Left lobe of liver (tissue), 2 donors: ENCODE measurements at regions not wholly inside any gene's neighbourhood (a gene's known extent, or its start where the extent isn't known, plus 50 kb on each side); places are given as distances from the start of the nearest gene placed in this dataset.
A peak's percentile ranks its signal among the peaks of the same experiment; 100 is the strongest.
"Not testable (repeated sequence)": the region's sequence is repeated elsewhere in the genome, so short reads cannot be mapped to it uniquely, and the experiment has no call there.

ENCODE experiments used
- ATAC-seq: fragments of 200-7000 bp; cut with Tn5 transposase; one replicate; pipeline ENCODE4 v1.9.1; 2020; ENCODE audit warnings: mild to moderate bottlenecking, moderate library complexity
- DNase-seq: peaks from one replicate; pipeline ENCODE4 v3.0.0-alpha.2; 2020; ENCODE audit warnings: low spot score
- donor health status: DM: no; HTN: no; CAD: no; lungs with moderate emphysema.
- donor health status: DM: no; HTN: yes; CAD: no.

DNA sequence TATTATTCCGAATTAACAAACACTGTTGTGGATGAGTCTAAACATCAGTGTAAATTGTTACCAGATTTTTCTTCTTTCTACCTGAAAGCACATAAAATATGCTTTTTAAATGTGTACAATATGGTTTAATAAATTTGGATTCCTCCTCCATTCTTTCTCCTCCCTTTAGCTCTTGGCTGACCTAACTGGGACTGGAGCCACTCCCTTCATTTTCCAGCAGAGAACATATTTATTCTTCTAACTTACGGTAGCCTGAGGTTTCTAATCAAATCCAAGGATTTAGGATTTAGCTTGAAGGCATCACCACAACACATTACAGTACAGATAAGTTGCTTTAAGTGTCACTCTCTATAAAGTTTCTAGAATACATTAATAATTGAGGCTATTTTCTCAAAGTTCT, 88.2 kb upstream of the SEMA3C start:
- no peak for ATAC-seq
- DNase-seq, result no peak

GRCh38 chr7:81005254-81005653, 86.4 kb upstream of the SEMA3C start:
- no peak for ATAC-seq
- DNase-seq, result no peak

GRCh38 chr7:81004098-81004497, 85.2 kb upstream of the SEMA3C start:
- DNase-seq (no peak), ATAC-seq (no peak)

DNA sequence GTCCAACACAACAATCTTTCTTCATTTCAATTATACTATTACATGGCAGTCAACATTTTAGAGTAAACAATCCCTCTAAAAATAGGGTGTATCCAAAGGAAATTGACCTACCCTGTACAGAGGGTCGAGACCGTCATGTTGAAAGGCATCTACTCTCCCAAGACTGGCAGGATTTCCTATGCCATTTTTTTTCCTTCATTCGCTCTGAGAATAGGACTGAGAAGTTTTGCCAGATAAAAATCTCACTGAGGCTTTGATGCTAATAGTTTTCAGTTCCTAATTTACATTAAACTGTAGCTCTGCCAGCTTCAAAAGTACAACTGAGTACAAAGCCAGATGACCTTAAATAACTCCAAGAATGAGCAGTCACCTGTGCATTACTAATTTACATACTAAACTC, 84.5 kb upstream of the SEMA3C start:
- DNase-seq, result no peak
- ATAC-seq, result no peak

DNA sequence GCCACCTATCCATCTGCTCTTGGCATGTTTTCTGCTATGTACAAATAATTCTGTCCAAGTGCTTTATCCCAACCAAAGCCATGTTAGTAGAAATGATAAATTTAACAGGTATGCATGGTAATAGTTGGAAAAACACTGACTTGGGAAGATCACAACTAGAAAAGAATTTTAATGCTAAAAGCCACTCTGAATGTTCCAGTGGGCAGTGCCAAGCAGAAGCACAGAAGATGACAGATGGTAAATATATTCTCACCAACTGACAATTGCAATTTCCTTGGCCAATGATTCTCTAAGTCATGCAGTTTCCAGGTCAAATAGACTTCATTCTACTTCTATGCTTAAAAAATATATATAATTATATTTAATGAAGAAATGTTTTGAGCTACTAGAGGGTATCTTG, 83.6 kb upstream of the SEMA3C start:
- DNase-seq (no peak), ATAC-seq (no peak)

- ATAC-seq (no peak), DNase-seq (no peak)
Measured at GRCh38 chr7:80999771-81000170, 80.9 kb upstream of the SEMA3C start.

DNA sequence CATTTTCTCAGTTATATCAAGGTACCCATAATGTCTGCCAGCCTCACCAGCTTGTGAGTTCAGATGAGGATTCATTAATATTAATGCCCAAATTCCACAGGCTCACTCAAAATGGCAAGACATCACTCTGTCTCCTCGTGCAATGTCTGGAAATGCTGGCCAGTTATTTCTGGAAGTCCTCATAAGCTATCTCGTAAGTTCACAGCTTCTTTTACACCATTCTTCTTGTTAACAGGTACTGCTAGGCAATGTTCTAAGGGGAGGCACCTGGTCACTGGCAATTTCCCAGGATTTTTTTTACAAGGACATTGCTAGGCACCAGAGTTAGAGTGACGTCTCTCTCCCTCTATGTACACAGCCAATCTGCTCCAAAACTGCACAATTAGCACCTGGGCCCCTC, 80.2 kb upstream of the SEMA3C start:
- no peak for ATAC-seq
- no peak for DNase-seq

DNA sequence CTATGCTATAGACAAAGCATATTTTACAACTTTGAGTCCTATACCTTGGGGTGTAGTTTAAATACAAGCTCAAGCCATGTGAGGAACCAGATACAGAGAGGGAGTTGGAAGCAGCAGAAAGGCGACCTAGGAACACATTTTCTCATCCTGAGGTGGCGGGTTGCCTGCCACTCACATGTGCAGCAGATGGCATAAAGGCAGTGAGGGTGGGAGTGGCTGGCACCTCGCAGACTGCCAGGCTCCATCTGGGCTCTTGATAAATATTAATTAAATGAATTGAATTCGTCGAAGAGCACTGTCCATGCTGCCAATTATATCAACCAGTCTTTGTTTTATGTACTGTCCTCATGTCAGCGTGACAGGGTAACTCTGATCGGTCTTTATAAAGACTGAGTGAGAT, 79.0 kb upstream of the SEMA3C start:
- DNase-seq, result no peak
- ATAC-seq, result no peak

DNA sequence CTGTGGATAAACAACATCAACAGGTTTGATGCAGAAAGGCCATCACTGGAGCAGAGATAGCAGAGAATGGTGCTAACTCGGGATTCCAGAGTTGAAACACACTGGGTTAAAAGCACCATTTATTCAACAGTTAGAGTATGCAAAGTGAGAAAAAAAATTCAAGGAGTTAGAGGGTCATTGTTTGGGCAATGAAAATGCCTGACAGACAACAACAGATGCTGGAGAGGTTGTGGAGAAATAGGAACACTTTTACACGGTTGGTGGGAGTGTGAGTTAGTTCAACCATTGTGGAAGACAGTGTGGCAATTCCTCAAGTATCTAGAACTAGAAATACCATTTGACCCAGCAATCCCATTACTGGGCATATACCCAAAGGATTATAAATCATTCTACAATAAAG, 77.4 kb upstream of the SEMA3C start:
- ATAC-seq, DNase-seq: not testable (repeated sequence)

GRCh38 chr7:80991654-80992053, 72.8 kb upstream of the SEMA3C start:
- DNase-seq (no peak), ATAC-seq (peak; percentile 80)

DNA sequence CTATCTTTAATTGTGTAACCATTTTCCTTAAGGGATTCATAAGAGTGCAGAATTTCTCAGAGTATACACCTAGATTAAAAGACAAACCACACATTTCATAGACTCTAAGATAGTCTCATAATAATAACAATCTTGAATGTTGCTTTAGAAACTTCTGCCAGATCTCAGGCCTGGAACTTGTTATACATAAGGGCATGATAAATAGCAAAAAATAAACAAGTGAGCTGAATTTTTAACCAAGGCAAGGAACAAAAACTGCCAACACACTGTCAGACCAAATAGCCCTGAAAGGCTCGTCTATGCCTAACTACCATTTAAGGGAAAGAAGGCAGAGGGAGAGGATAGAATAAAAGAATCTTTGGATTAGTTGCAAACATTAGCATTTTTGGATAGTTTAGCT, 65.8 kb upstream of the SEMA3C start:
- no peak for ATAC-seq
- DNase-seq, result no peak

- ATAC-seq, result no peak
- no peak for DNase-seq
Measured at GRCh38 chr7:80981405-80981804, 62.6 kb upstream of the SEMA3C start.

DNA sequence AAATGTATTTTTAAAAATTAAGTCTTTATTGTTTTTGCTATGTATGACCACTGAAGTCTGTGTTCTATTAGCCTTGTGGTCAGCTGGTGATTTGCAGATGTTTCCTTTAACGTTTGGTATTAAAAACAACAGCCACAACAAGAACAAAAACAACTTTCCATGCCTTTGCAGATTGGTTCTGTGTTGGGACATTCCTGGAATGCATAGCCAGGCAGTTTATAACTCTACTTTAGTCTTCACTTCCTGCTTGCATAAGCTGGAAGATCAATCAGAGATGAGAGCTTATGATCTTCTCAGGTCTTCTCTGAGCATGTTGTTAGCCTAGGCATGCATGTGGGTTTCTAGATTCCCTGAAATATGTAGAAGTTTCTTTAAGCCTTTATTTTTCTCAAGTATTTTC, 58.9 kb upstream of the SEMA3C start:
- ATAC-seq, result no peak

GRCh38 chr7:80974396-80975358, 55.8 kb upstream of the SEMA3C start:
- ATAC-seq, result no peak
- DNase-seq, result no peak

More for the DNA sequence above, 58.9 kb upstream of the SEMA3C start:
- no peak for DNase-seq

- ATAC-seq, result no peak
- no peak for DNase-seq
Measured at GRCh38 chr7:80971225-80971624, 52.4 kb upstream of the SEMA3C start.
